MM.1S (cell line): ENCODE measurements at regions not wholly inside any gene's neighbourhood (a gene's known extent, or its start where the extent isn't known, plus 50 kb on each side); places are given as distances from the start of the nearest gene placed in this dataset.

Experiments
- DNase-seq: peaks from one replicate; pipeline ENCODE4 v3.0.0-alpha.2; 2015
- H2AFZ ChIP-seq: fragments of 300-600 bp; sonication (generic); 2 replicates; pipeline ENCODE4 v1.6.0; 2016; ENCODE audit warnings: antibody characterized with exemption, low read length
- H3F3A ChIP-seq: fragments of 300-600 bp; sonication (generic); 2 replicates; pipeline ENCODE4 v1.6.1; 2016; ENCODE audit warnings: mild to moderate bottlenecking, antibody characterized with exemption, low read length, moderate library complexity, mixed read lengths; ENCODE audit not compliant: insufficient read depth
- H3K27ac ChIP-seq: fragments of 300-600 bp; sonication (generic); 2 replicates; pipeline ENCODE4 v1.5.1; 2016; ENCODE audit warnings: mild to moderate bottlenecking, low read length
- H3K27me3 ChIP-seq: fragments of 300-600 bp; sonication (generic); replicated peaks from 2 replicates; pipeline ENCODE4 v1.6.0; 2016; ENCODE audit warnings: low read length; ENCODE audit not compliant: insufficient read depth
- H3K36me3 ChIP-seq: fragments of 300-600 bp; sonication (generic); replicated peaks from 2 replicates; pipeline ENCODE4 v1.6.1; 2016; ENCODE audit warnings: mild to moderate bottlenecking, low read length, mixed read lengths; ENCODE audit not compliant: insufficient read depth
- H3K4me1 ChIP-seq: fragments of 300-600 bp; sonication (generic); 2 replicates; pipeline ENCODE4 v1.6.1; 2016; ENCODE audit warnings: low read length, mixed read lengths
- H3K4me2 ChIP-seq: fragments of 300-600 bp; sonication (generic); 2 replicates; pipeline ENCODE4 v1.6.0; 2016; ENCODE audit warnings: low read depth, low read length
- H3K4me3 ChIP-seq: fragments of 300-600 bp; sonication (generic); 2 replicates; pipeline ENCODE4 v1.5.1; 2016; ENCODE audit warnings: low read length, mixed read lengths
- H3K79me2 ChIP-seq: fragments of 300-600 bp; sonication (generic); 2 replicates; pipeline ENCODE4 v1.6.1; 2016; ENCODE audit warnings: mixed run types, low read length, mixed read lengths
- H3K9ac ChIP-seq: fragments of 300-600 bp; sonication (generic); 2 replicates; pipeline ENCODE4 v1.6.1; 2016; ENCODE audit warnings: low read length, mixed read lengths
- H3K9me2 ChIP-seq: fragments of 300-600 bp; sonication (generic); replicated peaks from 2 replicates; pipeline ENCODE4 v1.6.1; 2016; ENCODE audit warnings: mild to moderate bottlenecking, low read length, mixed read lengths; ENCODE audit not compliant: insufficient read depth
- H3K9me3 ChIP-seq: fragments of 300-600 bp; sonication (generic); replicated peaks from 2 replicates; pipeline ENCODE4 v1.6.1; 2016; ENCODE audit warnings: mild to moderate bottlenecking, low read length, mixed read lengths; ENCODE audit not compliant: insufficient read depth
- H4K20me1 ChIP-seq: fragments of 300-600 bp; sonication (generic); 2 replicates; pipeline ENCODE4 v1.6.1; 2016; ENCODE audit warnings: mild to moderate bottlenecking, low read length, moderate library complexity, mixed read lengths; ENCODE audit not compliant: insufficient read depth
- EZH2 ChIP-seq: fragments of 300-600 bp; sonication (generic); optimal IDR thresholded peaks from 2 replicates; pipeline ENCODE3; 2017; ENCODE audit warnings: low read depth, mild to moderate bottlenecking, antibody characterized with exemption, low read length, mixed read lengths
- EZH2phosphoT487 ChIP-seq: fragments of 300-600 bp; sonication (generic); IDR thresholded peaks from 2 replicates; pipeline ENCODE4 v1.6.1; 2018; ENCODE audit warnings: antibody characterized with exemption, low read length
- TF ChIP-seq, protein P1 (sequence below): fragments of 300-600 bp; sonication (generic); IDR thresholded peaks from 2 replicates; pipeline ENCODE4 v1.5.1; 2016; ENCODE audit warnings: antibody characterized with exemption, low read length, mixed read lengths

- TF ChIP-seq, protein P1, sequence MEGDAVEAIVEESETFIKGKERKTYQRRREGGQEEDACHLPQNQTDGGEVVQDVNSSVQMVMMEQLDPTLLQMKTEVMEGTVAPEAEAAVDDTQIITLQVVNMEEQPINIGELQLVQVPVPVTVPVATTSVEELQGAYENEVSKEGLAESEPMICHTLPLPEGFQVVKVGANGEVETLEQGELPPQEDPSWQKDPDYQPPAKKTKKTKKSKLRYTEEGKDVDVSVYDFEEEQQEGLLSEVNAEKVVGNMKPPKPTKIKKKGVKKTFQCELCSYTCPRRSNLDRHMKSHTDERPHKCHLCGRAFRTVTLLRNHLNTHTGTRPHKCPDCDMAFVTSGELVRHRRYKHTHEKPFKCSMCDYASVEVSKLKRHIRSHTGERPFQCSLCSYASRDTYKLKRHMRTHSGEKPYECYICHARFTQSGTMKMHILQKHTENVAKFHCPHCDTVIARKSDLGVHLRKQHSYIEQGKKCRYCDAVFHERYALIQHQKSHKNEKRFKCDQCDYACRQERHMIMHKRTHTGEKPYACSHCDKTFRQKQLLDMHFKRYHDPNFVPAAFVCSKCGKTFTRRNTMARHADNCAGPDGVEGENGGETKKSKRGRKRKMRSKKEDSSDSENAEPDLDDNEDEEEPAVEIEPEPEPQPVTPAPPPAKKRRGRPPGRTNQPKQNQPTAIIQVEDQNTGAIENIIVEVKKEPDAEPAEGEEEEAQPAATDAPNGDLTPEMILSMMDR = no peak
- no peak for TF ChIP-seq EZH2
- no peak for TF ChIP-seq EZH2phosphoT487
- Histone ChIP-seq H3K9ac (no peak overlapping the region), H3K9me3 (no peaks in the 10 kb centered on the region), H3K27ac (no peak overlapping the region), H3K79me2 (no peaks in the 10 kb centered on the region), H4K20me1 (no peaks in the 10 kb centered on the region), H3F3A (no peaks in the 10 kb centered on the region), H3K4me3 (no peak overlapping the region), H3K4me2 (no peak overlapping the region), H3K9me2 (no peaks in the 10 kb centered on the region), H3K27me3 (no peaks in the 10 kb centered on the region), H2AFZ (no peak overlapping the region), H3K36me3 (no peaks in the 10 kb centered on the region), H3K4me1 (no peaks in the 10 kb centered on the region)
- DNase-seq = no peak
Measured at GRCh38 chr18:11276678-11277077, 127.3 kb upstream of the PIEZO2 start.

GRCh38 chr18:11274144-11274794 is 124.9 kb upstream of the PIEZO2 start:
- H3K4me2 ChIP-seq = no peak overlapping the region
- H3K9me2 ChIP-seq = no peaks in the 10 kb centered on the region
- H3K79me2 ChIP-seq = no peaks in the 10 kb centered on the region
- H3K4me1 ChIP-seq = no peaks in the 10 kb centered on the region
- H3F3A ChIP-seq = no peaks in the 10 kb centered on the region
- no peak overlapping the region for H2AFZ ChIP-seq
- no peak overlapping the region for H3K27ac ChIP-seq
- H3K4me3 ChIP-seq = no peak overlapping the region
- no peak for DNase-seq
- no peaks in the 10 kb centered on the region for H3K27me3 ChIP-seq
- no peaks in the 10 kb centered on the region for H4K20me1 ChIP-seq
- no peaks in the 10 kb centered on the region for H3K9me3 ChIP-seq
- TF ChIP-seq, protein P1 = no peak
- TF ChIP-seq EZH2 = no peak
- TF ChIP-seq EZH2phosphoT487 = no peak
- H3K36me3 ChIP-seq = no peaks in the 10 kb centered on the region
- no peak overlapping the region for H3K9ac ChIP-seq

DNA sequence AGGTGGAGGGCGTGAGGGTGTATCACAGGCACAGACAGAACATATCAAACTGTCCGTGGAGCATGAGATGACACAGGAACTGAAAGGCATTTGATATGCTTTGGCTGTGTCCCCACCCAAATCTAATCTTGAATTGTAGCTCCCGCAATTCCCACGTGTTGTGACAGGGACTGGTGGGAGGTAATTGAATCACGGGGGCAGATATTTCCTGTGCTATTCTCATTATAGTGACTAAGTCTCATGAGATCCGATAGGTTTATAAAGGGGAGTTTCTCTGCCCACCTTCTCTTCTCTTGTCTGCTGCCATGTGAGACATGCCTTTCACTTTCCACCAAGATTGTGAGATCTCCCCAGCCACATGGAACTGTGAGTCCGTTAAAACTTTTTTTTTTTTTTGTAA is 123.1 kb upstream of the PIEZO2 start:
- no peak overlapping the region for H3K4me2 ChIP-seq
- no peaks in the 10 kb centered on the region for H3K4me1 ChIP-seq
- H3K9me2 ChIP-seq = no peaks in the 10 kb centered on the region
- H3K27ac ChIP-seq = no peak overlapping the region
- no peaks in the 10 kb centered on the region for H3K36me3 ChIP-seq
- no peaks in the 10 kb centered on the region for H3K79me2 ChIP-seq
- H3K27me3 ChIP-seq = no peaks in the 10 kb centered on the region
- no peak for DNase-seq
- H3K4me3 ChIP-seq = no peak overlapping the region
- H4K20me1 ChIP-seq = no peaks in the 10 kb centered on the region
- no peak overlapping the region for H2AFZ ChIP-seq
- no peak overlapping the region for H3K9ac ChIP-seq
- H3K9me3 ChIP-seq = no peaks in the 10 kb centered on the region
- TF ChIP-seq EZH2 = no peak
- TF ChIP-seq, protein P1 = no peak
- TF ChIP-seq EZH2phosphoT487 = no peak
- H3F3A ChIP-seq = no peaks in the 10 kb centered on the region
